Loucy (cell line): ENCODE measurements at regions not wholly inside any gene's neighbourhood (a gene's known extent, or its start where the extent isn't known, plus 50 kb on each side); places are given as distances from the start of the nearest gene placed in this dataset.

Source experiments
- H2AFZ ChIP-seq: fragments of 200-600 bp; sonication (generic); 2 replicates; pipeline ENCODE4 v1.6.0; 2016; ENCODE audit warnings: antibody characterized with exemption, mild to moderate bottlenecking, low read length, moderate library complexity
- H3F3A ChIP-seq: fragments of 200-600 bp; 2 replicates; pipeline ENCODE4 v1.6.0; 2016; ENCODE audit warnings: antibody characterized with exemption, low read depth, mild to moderate bottlenecking
- H3K27me3 ChIP-seq: fragments of 200-600 bp; sonication (generic); 2 replicates; pipeline ENCODE4 v1.6.1; 2014; ENCODE audit warnings: low read length, mild to moderate bottlenecking; ENCODE audit not compliant: insufficient read depth, poor library complexity, severe bottlenecking
- H3K36me3 ChIP-seq: fragments of 200-600 bp; sonication (generic); 2 replicates; pipeline ENCODE4 v1.6.1; 2016; ENCODE audit warnings: low read length; ENCODE audit not compliant: insufficient read depth
- H3K4me1 ChIP-seq: fragments of 200-600 bp; sonication (generic); 2 replicates; pipeline ENCODE4 v1.5.1; 2014; ENCODE audit warnings: low read length, mild to moderate bottlenecking; ENCODE audit not compliant: insufficient read depth, poor library complexity, severe bottlenecking
- H3K4me2 ChIP-seq: fragments of 200-600 bp; sonication (generic); 2 replicates; pipeline ENCODE4 v1.6.0; 2014; ENCODE audit warnings: antibody characterized with exemption, low read length, low read depth, mild to moderate bottlenecking; ENCODE audit not compliant: poor library complexity, severe bottlenecking
- H3K4me3 ChIP-seq: fragments of 200-600 bp; sonication (generic); 2 replicates; pipeline ENCODE4 v1.5.1; 2014; ENCODE audit warnings: low read length, mild to moderate bottlenecking, mixed read lengths; ENCODE audit not compliant: poor library complexity, severe bottlenecking
- H3K79me2 ChIP-seq: fragments of 200-600 bp; sonication (generic); 2 replicates; pipeline ENCODE4 v1.6.1; 2014; ENCODE audit warnings: low read length; ENCODE audit not compliant: insufficient read depth
- H3K9ac ChIP-seq: fragments of 200-600 bp; sonication (generic); 2 replicates; pipeline ENCODE4 v1.6.0; 2014; ENCODE audit warnings: mild to moderate bottlenecking, low read depth, low read length, moderate library complexity; ENCODE audit not compliant: poor library complexity, severe bottlenecking
- H3K9me2 ChIP-seq: fragments of 200-600 bp; sonication (generic); replicated peaks from 2 replicates; pipeline ENCODE4 v1.6.1; 2016; ENCODE audit warnings: low read depth, low read length, mixed read lengths
- H3K9me3 ChIP-seq: fragments of 200-600 bp; sonication (generic); 2 replicates; pipeline ENCODE4 v1.6.1; 2014; ENCODE audit warnings: mild to moderate bottlenecking, antibody characterized with exemption, low read length, low read depth; ENCODE audit not compliant: insufficient read depth
- H4K20me1 ChIP-seq: fragments of 200-600 bp; sonication (generic); 2 replicates; pipeline ENCODE4 v1.6.0; 2014; ENCODE audit warnings: antibody characterized with exemption, low read length, mild to moderate bottlenecking; ENCODE audit not compliant: insufficient read depth, poor library complexity, severe bottlenecking
- CTCF ChIP-seq: fragments of 200-600 bp; sonication (generic); conservative IDR thresholded peaks from 2 replicates; pipeline ENCODE4 v1.5.1; 2014; ENCODE audit warnings: mild to moderate bottlenecking, antibody characterized with exemption, low read length
- EZH2phosphoT487 ChIP-seq: fragments of 200-600 bp; IDR thresholded peaks from 2 replicates; pipeline ENCODE4 v1.6.1; 2018; ENCODE audit warnings: antibody characterized with exemption, mild to moderate bottlenecking, moderate library complexity, borderline replicate concordance

- H2AFZ ChIP-seq: no peak overlapping the region
- TF ChIP-seq EZH2phosphoT487 (no peak), CTCF (no peak)
- no peaks in the 10 kb centered on the region for H4K20me1 ChIP-seq
- H3K4me2 ChIP-seq: no peak overlapping the region
- no peaks in the 10 kb centered on the region for H3F3A ChIP-seq
- H3K9ac ChIP-seq: no peak overlapping the region
- H3K9me2 ChIP-seq: no peaks in the 10 kb centered on the region
- H3K9me3 ChIP-seq: peaks cover 3% of the 10 kb centered on the region; the same call in 1 of the 2 replicates
- no peak overlapping the region for H3K4me3 ChIP-seq
- H3K79me2 ChIP-seq: no peaks in the 10 kb centered on the region
- H3K36me3 ChIP-seq: no peaks in the 10 kb centered on the region
- H3K27me3 ChIP-seq: no peaks in the 10 kb centered on the region
- H3K4me1 ChIP-seq: no peaks in the 10 kb centered on the region
Observed at GRCh38 chr18:7395566-7395965, 164.7 kb downstream of the LRRC30 start.

GRCh38 chr18:7413906-7414305 lies 153.2 kb upstream of the PTPRM start:
- no peak for TF ChIP-seq EZH2phosphoT487
- no peak for TF ChIP-seq CTCF
- no peaks in the 10 kb centered on the region for H3K36me3 ChIP-seq
- H3K9me3 ChIP-seq: no peaks in the 10 kb centered on the region
- no peaks in the 10 kb centered on the region for H3K27me3 ChIP-seq
- H3K4me1 ChIP-seq: no peaks in the 10 kb centered on the region
- no peak overlapping the region for H3K9ac ChIP-seq
- no peak overlapping the region for H2AFZ ChIP-seq
- no peak overlapping the region for H3K4me3 ChIP-seq
- no peaks in the 10 kb centered on the region for H3K9me2 ChIP-seq
- no peaks in the 10 kb centered on the region for H3K79me2 ChIP-seq
- no peaks in the 10 kb centered on the region for H4K20me1 ChIP-seq
- no peaks in the 10 kb centered on the region for H3F3A ChIP-seq
- H3K4me2 ChIP-seq: no peak overlapping the region

GRCh38 chr18:7414459-7414858 lies 152.7 kb upstream of the PTPRM start:
- Histone ChIP-seq H3K36me3 (no peaks in the 10 kb centered on the region), H4K20me1 (no peaks in the 10 kb centered on the region), H3K79me2 (no peaks in the 10 kb centered on the region), H3K27me3 (no peaks in the 10 kb centered on the region), H3K4me3 (no peak overlapping the region), H3F3A (no peaks in the 10 kb centered on the region), H3K4me1 (no peaks in the 10 kb centered on the region), H3K9me2 (no peaks in the 10 kb centered on the region), H3K9ac (no peak overlapping the region), H3K4me2 (no peak overlapping the region), H3K9me3 (no peaks in the 10 kb centered on the region), H2AFZ (no peak overlapping the region)
- TF ChIP-seq EZH2phosphoT487 (no peak), CTCF (no peak)
